NCI-H187 (cell line): ENCODE measurements at regions not wholly inside any gene's neighbourhood (a gene's known extent, or its start where the extent isn't known, plus 50 kb on each side); places are given as distances from the start of the nearest gene placed in this dataset.
A peak's percentile ranks its signal among the peaks of the same experiment; 100 is the strongest.

Experiments
- DNase-seq, 2 experiments: peaks; one replicate each; lab custom pipeline; 2025; lab: John Stamatoyannopoulos, UW

DNA sequence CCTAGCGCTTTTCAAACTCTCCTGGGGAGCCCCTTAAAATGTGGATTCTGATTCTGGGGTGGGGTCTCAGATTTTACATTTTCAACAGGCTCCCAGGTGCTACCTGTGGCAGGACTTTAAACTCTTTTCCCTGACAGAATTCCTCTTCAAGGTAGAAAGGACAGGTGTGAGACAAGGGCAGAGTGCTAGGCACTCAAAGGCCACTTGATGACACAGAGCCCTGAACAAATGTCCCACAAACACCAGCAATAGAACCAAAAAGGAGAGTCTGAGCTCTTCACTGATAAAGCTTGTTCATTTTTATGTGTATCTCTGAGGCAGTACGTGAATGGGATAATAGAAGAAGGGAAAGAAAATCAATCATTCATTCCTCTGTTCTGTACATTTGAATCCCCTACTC lies 77.7 kb upstream of the PELI1 start:
- peak in 1 of 2 experiments; percentile 16 for DNase-seq

DNA sequence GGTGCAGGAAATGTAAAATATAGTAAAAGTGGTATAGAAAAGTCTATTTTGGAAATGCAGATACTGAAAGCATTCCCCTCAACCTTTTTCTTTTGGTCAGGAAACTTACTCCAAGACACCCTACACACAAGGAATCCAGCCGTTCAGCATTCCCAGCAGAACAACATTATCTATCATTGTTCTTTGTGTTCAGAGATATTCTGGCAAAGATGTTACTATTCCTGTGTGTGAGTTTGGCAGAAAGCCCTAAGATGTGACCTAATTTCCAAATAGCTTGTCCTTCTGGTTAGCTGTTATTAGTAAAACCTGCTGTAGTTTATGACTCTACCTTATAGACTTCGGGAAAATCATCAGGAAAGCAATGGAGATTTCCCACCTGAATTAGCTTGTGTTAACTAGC lies 78.1 kb upstream of the PELI1 start:
- DNase-seq = peak in 1 of 2 experiments; percentile 50

DNA sequence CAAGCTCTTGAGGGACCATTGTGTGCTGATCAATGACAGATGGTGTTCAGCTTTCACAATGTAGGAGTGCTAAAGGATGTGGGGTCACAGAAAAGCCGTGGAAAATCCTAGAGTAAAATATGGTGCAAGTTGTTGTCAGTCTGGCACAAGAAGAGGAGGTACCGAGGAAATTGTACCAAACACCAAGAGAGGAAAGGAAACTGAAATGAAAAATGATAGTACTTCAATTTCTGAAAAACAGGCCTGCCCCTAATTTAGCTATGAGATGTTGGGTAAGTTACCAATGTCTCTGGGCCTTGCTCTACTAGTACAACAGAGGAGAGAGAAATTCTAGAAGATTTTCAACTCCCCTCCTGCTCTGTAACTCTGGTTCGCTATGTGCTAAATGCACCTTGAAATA lies 78.8 kb upstream of the PELI1 start:
- peak in 1 of 2 experiments; percentile 67 for DNase-seq

DNA sequence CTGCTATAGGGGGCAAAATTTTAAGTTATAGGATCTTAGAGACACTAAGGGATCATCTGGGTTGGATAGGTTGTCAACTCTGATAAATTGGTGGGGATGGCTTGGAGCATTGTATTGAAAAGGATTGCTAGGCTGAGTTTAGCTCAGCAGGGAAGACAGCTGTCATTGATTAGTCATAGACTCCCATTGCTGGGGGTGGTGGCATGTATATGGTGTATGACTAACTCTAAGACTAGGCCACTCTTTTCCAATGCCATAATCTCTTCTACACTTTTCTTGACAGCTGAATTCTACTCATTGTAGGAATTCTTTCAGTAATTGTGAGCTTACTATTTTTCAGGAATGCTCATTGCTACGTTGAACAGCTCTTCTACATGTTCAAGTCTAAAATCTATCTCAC lies 81.3 kb upstream of the PELI1 start:
- DNase-seq = no peak

DNA sequence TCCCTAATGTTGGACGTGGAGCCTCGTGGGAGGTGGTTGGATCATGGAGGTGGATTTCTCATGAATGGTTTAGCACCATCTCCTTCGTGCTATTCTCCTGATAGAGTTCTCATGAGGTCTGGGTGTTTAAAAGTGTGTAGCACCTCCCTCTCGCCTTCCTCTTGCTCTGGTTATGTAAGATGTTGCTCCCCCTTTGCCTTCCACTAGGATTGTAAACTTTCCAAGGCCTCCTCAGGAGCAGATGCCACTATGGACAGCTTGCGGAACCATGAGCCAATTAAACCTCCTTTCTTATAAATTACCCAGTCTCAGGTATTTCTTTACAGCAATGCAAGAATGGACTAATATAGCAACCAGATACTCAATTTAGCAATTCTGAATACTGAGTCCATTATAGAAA lies 82.4 kb upstream of the PELI1 start:
- no peak for DNase-seq

DNA sequence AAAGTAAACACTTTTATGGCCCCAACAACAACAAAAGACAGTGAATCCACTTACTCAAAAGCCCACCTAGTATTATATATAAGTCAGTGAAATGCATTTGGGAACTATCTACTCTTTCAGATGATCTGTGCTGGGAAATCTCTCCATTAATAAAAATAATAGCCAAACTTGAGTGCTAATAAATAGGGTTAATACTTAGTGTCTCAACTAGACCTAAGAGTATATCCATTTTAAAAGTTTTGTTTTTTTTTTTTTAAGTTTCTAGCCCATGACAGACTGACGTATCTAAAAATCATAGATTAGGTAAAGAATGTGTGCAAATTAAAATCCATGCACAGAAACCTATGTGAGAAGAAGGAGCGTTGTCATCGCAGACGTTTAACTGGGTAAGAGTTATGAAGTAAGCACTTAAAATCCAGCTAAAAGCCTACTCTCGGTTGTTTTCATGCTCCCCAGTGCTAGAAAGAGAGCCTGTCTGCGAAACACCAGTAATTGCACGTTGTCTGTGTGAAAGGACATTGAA lies 83.4 kb upstream of the PELI1 start:
- DNase-seq = peak in 1 of 2 experiments; percentile 53

DNA sequence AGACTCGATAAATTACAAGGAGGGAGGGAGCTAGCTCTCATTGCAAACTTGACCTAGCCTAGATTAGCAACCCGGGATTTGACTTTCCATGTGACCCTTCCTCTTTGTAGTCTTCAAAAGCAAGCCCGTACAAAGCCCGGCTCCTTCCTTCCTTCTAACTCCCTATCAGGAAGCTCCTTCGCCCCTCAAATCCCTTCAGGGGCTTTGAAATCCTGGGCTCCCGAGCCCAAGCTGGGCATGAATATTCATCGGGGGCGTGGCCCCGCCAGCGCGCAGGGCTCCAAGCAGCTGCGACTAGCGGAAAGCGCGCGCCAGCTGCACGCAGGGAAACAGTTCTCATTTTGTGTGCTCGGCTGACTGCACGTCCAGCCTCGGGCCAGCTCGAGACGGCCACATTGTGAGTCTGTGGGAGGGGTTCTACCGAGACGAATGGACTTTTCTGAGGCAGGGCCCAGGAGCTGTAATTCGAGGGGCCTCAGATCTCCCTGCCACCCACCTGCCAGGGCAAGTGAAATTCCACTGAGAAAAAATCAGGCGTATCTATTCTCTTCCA lies 84.0 kb upstream of the PELI1 start:
- peak; percentile 86 to 91 for DNase-seq

DNA sequence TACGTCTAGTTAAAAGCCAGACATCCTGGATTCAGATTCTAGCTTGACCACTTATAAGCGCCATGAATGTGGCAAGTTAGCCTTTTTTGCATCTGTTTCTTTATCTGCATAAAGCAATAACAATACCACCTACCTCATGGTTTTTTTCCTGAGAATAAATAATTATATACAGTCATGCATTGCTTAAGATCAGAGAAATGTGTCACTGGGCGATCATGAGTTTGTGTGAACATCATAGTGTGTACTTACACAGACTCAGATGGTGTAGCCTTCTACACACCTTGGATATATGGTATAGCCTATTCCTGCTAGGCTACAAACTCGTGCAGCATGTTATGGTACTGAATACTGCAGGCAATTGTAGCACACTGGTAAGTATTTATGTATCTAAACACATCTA lies 84.7 kb upstream of the PELI1 start:
- no peak for DNase-seq

DNA sequence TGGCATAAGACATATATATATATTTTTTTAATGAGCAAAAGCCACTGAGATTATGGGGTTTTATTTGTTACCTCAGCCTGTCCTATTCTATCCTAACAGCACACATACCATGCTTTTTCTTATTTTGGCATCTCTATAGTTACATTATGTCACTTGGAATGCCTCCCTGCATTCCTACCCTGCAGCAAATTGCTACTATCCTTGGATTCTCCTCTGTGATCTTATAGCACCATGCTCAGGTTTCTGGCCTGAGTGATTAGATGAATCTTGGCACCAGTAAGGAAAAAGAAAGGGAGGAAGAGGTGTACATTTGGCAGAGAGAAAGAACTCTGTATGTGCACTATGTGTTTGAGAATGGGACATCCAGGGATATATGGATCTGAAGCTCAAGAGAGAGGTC lies 86.3 kb upstream of the PELI1 start:
- DNase-seq = no peak

DNA sequence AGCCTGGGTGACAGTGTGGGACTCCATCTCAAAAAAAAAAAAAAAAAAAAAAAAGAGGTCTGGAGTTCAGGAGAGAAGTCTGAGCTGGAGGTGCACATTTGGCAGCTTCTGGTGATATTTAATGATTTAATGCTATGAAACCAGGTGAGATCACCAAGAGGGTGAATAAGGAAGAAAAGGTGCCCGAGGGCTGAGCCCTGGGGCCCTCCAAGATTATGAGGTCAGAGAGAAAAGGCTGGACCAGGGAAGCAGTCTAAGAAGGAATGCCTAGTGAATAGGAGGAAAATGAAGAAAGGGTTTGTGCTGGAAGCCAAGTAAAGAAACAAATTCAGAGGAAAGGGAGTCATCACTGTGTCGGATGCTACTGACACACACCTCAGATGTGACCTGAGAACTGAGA lies 88.0 kb upstream of the PELI1 start:
- no peak for DNase-seq

DNA sequence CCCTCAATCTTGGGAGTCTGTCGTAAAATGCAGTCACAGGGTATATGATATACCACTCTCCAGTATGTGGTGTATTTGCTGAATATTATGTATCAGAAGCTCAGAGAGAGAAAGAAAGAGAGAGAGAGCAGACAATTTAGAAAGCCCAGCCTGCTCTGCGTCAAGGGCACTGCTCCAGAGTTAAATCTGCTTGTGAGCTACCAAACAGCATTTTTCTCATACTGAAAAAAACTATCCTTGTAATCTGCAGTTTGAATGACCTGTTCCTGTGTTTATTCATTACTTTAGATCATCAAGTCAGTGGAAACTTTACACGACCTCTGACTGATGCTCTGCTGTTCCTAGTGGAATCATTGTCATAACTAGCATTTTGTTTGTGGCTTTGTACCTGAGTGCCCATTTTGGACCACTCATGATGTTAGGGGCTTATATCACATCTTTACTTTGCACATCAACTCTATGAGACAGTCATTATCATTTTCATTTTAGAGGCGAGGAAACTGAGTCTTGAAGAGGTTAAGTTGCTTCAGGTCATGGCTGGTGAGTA lies 89.2 kb upstream of the PELI1 start:
- no peak for DNase-seq

DNA sequence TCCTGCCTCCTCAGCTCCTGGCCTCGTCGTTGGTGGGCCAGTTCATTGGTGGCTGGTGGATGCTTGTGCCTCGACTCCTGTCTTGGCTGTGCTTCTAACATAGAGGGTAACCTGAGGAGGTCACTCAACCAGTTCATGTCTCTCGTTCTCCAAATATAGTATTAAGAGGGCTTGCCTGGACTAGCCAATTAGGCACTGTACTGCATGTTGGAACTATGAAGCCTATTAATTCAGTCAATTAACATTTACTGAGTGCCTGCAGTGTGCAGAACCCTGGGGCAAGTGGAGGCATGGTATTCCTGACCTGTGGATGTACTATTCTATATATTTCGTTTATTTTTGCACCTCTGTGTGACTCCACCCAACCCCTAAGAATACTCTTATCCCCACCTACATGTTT lies 89.9 kb upstream of the PELI1 start:
- DNase-seq = no peak

DNA sequence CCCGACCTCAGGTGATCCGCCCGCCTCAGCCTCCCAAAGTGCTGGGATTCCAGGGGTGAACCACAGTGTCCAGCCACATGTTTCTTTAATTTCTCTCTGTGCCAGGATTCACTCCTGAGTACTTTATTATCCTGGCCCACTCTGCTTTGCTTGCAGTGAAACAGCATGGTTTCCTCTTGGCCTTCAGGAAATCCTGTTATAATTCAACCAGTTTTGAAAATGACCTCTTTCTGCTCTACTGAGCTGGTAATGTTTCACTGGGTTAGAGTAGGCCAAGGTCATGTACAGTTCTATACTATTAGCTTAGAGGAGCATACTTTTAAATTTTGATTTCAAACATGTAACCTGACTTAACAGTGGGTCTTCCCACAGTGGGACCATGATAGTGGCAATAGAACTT lies 90.6 kb upstream of the PELI1 start:
- DNase-seq = no peak

DNA sequence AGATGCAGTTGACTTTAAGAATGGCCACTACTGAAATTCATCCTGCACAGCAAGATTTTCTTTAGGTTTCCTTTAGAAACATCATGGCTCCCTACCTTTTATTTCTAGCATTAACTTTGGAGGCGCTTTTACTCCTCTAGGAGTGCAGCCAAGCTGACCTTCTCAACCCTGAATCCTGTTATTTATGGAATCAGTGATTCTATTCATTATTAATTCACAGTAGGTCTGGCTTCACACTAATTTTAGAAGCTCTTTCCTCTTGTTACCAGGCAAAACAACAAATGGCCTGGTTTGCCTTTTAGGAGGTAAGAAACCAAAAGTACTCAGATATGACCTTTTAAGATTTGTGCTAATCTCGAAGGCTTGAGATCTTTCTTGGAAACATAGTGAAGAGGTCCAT lies 93.0 kb upstream of the PELI1 start:
- DNase-seq = no peak

DNA sequence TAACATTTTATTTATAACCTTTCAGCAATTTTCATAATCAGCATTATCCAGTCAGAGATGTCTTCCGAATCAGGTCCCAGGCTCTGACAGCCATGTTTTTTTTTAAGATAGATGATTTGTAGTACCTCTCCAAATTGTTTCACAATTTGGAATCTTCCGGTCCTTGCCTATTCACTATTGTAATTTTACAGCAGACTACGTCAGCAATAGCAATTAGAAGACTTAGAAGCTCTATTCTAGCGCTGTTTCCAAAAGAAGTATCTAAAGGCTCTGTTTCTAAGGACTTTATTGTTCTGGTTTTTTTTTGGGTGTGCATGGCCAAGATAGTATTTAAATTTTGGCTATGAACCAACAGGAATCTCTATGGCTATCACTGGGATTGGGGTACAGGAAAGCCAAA lies 94.6 kb upstream of the PELI1 start:
- no peak for DNase-seq

DNA sequence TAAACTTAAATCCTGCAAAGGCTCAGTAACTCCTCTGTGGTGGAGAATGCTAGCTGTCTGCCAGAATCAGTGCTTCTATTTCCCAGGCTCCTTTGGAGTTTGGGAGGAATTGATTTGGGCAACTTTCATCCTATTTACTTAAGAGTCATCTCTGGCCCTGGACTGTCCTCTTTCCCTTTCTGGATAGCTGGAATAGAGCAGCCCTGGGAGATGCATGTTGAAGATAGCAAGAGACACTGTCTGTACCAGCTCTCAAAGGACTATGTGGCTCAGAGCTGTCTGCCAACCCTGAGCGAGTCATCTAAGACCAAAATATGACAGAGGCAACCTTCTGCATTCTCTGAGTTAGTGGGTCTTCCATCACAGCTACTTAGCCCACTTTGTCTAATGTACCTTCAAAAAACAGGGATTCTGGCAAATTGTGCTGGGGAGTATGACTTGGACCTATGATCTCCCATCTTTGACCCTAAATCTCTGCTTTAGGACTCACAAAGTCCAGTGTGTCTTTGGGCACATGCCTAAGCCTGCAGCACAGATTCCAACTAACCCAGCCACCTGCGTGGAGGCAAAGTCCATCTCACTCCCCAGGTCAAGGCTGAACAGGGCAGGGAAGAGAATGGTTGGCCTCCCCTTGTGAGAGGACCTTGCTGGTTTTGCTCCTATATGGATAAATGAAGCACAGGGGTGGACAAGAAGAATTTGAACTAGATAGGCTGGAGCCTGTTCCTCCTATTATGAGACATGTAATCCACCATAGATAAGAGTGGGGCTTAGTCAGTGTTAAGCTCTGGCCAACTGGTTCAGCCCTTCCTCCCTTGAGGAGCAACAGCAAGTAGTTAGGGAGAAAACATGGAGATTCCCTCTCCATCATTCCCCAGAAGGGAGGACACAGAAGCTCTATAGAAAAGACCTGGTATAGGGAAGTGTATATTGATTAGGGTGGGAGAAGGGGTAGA lies 99.1 kb upstream of the PELI1 start:
- no peak for DNase-seq

DNA sequence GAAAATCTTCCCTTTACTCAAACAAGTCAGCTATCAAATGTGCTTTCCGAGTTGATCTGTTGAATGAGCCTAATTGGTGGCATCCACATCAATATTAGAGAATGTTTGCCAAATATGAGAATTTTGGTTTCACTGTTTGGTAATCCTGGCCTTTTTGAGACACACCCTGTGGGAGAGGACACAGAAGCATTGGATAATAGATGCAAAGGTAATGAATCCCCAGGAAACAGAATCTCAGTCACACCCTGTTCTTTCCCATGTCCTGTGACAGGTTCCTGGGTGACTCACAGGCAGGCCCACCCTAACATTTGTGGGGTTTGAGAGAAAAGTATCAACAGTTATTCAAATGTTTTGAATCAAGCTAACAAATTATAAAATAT lies 99.8 kb upstream of the PELI1 start:
- DNase-seq = no peak

DNA sequence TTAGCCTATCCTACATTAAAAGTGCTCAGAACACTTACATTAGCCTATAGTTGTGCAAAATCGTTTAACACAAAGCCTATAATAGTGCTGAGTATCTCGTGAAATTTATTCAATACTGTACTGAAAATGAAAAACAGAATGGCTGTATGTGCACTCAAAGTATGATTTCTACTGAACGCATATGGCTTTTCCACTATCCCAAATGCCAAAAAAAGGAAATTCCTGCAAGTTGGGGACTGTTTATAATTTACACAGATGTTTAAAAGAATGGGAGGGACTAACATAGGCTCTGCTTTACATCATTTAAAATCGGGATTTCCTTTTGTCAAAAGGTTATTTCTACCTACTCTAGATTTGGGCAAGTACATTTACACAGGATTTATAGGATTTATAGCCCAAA lies 101.4 kb upstream of the PELI1 start:
- DNase-seq = no peak

DNA sequence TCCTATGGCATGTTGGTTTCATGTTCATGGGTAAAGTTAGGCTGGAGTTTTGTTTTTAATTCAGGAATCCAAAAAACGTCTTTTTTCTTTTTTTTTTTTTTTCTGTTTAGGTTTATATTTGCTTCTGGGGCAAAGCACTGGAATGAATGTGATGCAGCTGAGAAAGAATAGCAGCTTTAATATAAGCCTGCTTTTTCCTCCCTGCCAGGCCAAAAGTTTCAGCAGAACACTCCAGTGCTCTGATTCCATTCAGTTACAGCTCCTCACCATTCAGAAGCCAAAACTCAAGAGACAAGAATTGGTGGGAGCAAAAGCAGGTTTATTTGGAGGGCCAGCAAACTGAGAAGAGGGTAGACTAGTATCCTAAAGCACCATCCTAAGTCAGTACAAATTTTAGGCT lies 102.7 kb upstream of the PELI1 start:
- no peak for DNase-seq

DNA sequence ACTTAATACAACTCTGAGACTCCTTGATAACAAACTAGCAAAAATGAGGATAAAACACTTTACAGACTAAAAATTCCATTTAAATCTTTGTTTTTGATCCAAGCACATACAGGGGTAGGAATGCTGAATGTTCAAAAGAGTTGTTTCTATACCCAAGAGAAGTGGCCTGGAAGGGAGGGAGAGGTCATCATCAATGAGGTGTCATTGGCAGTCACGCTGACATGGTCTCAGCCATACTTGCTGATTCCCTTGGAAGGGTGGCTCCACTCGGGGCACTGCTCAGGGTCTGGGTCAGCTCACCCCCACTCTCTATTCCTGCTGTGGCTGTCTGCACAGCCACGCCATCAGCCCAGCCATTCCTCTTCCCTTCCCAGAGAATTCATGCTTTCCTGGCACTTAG lies 105.2 kb upstream of the PELI1 start:
- DNase-seq = no peak

DNA sequence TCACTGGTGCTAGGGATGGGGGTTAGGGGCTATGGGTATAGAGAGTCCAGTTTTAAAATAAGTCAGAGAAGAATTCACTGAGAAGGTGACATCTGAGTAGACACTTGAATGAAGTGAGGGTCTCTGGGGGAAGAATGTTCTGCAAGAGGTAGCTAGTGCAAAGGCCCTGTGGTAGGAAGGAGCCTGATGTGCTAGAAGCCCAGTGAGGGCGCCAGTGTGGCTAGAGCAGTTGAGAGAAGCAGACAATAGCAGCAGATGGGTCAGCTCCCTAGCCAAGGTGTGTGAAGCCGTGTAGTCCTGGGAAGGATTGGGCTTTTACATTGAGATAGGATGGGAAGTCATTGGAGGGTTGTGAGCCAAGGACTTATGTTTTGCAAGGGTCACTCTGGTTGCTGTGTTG lies 105.8 kb upstream of the PELI1 start:
- no peak for DNase-seq

DNA sequence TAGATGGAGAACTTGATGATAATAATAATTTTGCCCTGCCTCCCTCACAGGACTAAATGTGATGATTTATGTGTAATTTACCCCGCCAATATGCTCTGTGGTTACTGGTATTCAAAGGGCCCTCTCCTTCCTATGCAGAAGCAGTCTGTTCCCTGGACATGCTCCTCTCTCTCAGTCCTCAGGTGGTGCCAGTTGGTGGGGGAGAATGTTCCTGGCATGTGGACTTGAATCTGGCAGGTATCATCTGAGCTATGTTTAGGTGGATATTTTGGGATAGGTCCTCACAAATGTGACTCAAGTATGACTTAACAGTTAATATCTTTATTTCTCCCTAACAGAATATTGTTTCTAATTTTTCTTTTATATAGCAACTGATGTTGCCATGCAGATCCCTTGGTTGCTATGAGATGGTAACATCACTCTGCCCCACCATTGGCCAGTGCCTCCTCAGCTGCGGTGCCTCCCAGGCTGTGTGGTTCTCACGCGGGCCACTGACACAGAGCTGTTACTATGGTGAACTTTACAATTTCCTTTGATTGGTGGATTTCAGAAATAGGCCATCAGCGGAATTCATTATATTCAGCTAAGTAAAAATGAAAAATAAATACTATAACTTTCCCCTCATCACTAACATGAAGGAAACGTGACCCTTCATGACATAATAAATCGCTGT lies 106.7 kb upstream of the PELI1 start:
- no peak for DNase-seq
